Endothelial cell of umbilical vein (primary cell): ENCODE measurements at regions not wholly inside any gene's neighbourhood (a gene's known extent, or its start where the extent isn't known, plus 50 kb on each side); places are given as distances from the start of the nearest gene placed in this dataset.

ENCODE experiments used
- CTCF ChIP-seq, 2 donors: IDR thresholded peaks; 1 replicate in 1 of 2; 2 replicates in 1 of 2; pipeline ENCODE4 v1.5.1; 2011; ENCODE audit warnings: low read length in 2 of 2, mild to moderate bottlenecking in 2 of 2, moderate library complexity in 2 of 2, control low read depth in 1 of 2, inconsistent platforms in 1 of 2, low read depth in 1 of 2; ENCODE audit not compliant: insufficient read depth in 1 of 2; ENCODE audit errors: extremely low read depth in 1 of 2
- EZH2 ChIP-seq: IDR thresholded peaks from 2 replicates; pipeline ENCODE4 v1.6.1; 2012; ENCODE audit warnings: borderline replicate concordance, low read depth, mild to moderate bottlenecking, moderate library complexity, low read length, inconsistent platforms; ENCODE audit not compliant: severe bottlenecking
- POLR2AphosphoS5 ChIP-seq: IDR thresholded peaks from 2 replicates; pipeline ENCODE4 v1.6.1; 2012; ENCODE audit warnings: low read depth, mild to moderate bottlenecking, control low read depth, low read length, moderate library complexity; ENCODE audit not compliant: insufficient read depth

GRCh38 chr1:189805735-189806134 lies 671.9 kb downstream of the BRINP3 start:
- TF ChIP-seq CTCF (IDR thresholded peaks at IDR 0.05; ENCODE audit: extremely low read depth in 1 of 2, insufficient read depth in 1 of 2, low read depth in 1 of 2, low read length in 2 of 2) (no peak), POLR2AphosphoS5 (no peak), EZH2 (no peak)
